ENCODE measurements at regions not wholly inside any gene's neighbourhood (a gene's known extent, or its start where the extent isn't known, plus 50 kb on each side); places are given as distances from the start of the nearest gene placed in this dataset.
A peak's percentile ranks its signal among the peaks of the same experiment; 100 is the strongest.

- no peaks in the 10 kb centered on the region for H3K9me3 Mint-ChIP-seq
- intact Hi-C loops (cut with micrococcal nuclease), result no loop called here
- POLR2A ChIA-PET, result no interaction called here
- no peaks in the 10 kb centered on the region for H3K4me1 Mint-ChIP-seq (ENCODE audit: low read depth)
- H3K27ac Mint-ChIP-seq, result no peak overlapping the region
- ATAC-seq, result no peak
- H3K36me3 Mint-ChIP-seq (ENCODE audit: low read depth), result no peaks in the 10 kb centered on the region
- peaks cover 11% of the 10 kb centered on the region for H3K27me3 Mint-ChIP-seq
- no peak for DNase-seq
- no peak for TF ChIP-seq CTCF (IDR thresholded peaks at IDR 0.05)
- CTCF ChIA-PET, result no interaction called here
- no peak overlapping the region for H3K4me3 Mint-ChIP-seq
Measured at GRCh38 chr10:121667948-121668313, 69.7 kb upstream of the FGFR2 start.

- no peak overlapping the region for H3K4me3 Mint-ChIP-seq
- intact Hi-C loops (cut with micrococcal nuclease), result no loop called here
- no peaks in the 10 kb centered on the region for H3K9me3 Mint-ChIP-seq
- DNase-seq, result no peak
- H3K27me3 Mint-ChIP-seq, result peaks cover 8% of the 10 kb centered on the region
- no peaks in the 10 kb centered on the region for H3K36me3 Mint-ChIP-seq (ENCODE audit: low read depth)
- TF ChIP-seq CTCF (IDR thresholded peaks at IDR 0.05), result no peak
- no peak for ATAC-seq
- CTCF ChIA-PET, result no interaction called here
- H3K27ac Mint-ChIP-seq, result no peak overlapping the region
- POLR2A ChIA-PET, result no interaction called here
- H3K4me1 Mint-ChIP-seq (ENCODE audit: low read depth), result no peaks in the 10 kb centered on the region
Measured at GRCh38 chr10:121665809-121666208, 67.6 kb upstream of the FGFR2 start.

- Mint-ChIP-seq H3K27me3 (peaks cover 7% of the 10 kb centered on the region), H3K27ac (no peak overlapping the region), H3K9me3 (no peaks in the 10 kb centered on the region), H3K4me3 (no peak overlapping the region), H3K36me3 (ENCODE audit: low read depth) (no peaks in the 10 kb centered on the region), H3K4me1 (ENCODE audit: low read depth) (no peaks in the 10 kb centered on the region)
- CTCF ChIA-PET, result no interaction called here
- no peak for TF ChIP-seq CTCF (IDR thresholded peaks at IDR 0.05)
- POLR2A ChIA-PET, result no interaction called here
- intact Hi-C loops (cut with micrococcal nuclease), result no loop called here
- DNase-seq, result no peak
- ATAC-seq, result no peak
Measured at GRCh38 chr10:121664671-121665070, 66.4 kb upstream of the FGFR2 start.

- Mint-ChIP-seq H3K27ac (no peak overlapping the region), H3K4me1 (ENCODE audit: low read depth) (no peaks in the 10 kb centered on the region), H3K27me3 (peaks cover 6% of the 10 kb centered on the region), H3K4me3 (no peak overlapping the region), H3K9me3 (no peaks in the 10 kb centered on the region), H3K36me3 (ENCODE audit: low read depth) (no peaks in the 10 kb centered on the region)
- ATAC-seq (no peak), DNase-seq (peak; percentile 30)
- TF ChIP-seq CTCF (IDR thresholded peaks at IDR 0.05), result no peak
- ChIA-PET CTCF (no interaction called here), POLR2A (no interaction called here)
- intact Hi-C loops (cut with micrococcal nuclease), result no loop called here
Measured at GRCh38 chr10:121662945-121663917, 65.0 kb upstream of the FGFR2 start.

- no peak for TF ChIP-seq CTCF (IDR thresholded peaks at IDR 0.05)
- intact Hi-C loops (cut with micrococcal nuclease), result no loop called here
- Mint-ChIP-seq H3K27ac (no peak overlapping the region), H3K27me3 (peaks cover 1% of the 10 kb centered on the region), H3K9me3 (no peaks in the 10 kb centered on the region), H3K4me3 (no peak overlapping the region), H3K4me1 (ENCODE audit: low read depth) (no peaks in the 10 kb centered on the region), H3K36me3 (ENCODE audit: low read depth) (no peaks in the 10 kb centered on the region)
- POLR2A ChIA-PET, result no interaction called here
- ATAC-seq (no peak), DNase-seq (no peak)
- CTCF ChIA-PET, result no interaction called here
Measured at GRCh38 chr10:121662531-121662930, 64.3 kb upstream of the FGFR2 start.
